GM23248 (cell line): ENCODE measurements at regions not wholly inside any gene's neighbourhood (a gene's known extent, or its start where the extent isn't known, plus 50 kb on each side); places are given as distances from the start of the nearest gene placed in this dataset.

Source experiments
- DNase-seq: peaks from one replicate; pipeline ENCODE4 v3.0.0-alpha.2; 2015
- H2AFZ ChIP-seq: fragments of 200-600 bp; sonication (generic); 2 replicates; pipeline ENCODE4 v1.6.1; 2016; ENCODE audit warnings: antibody characterized with exemption
- H3F3A ChIP-seq: fragments of 200-600 bp; sonication (generic); 2 replicates; pipeline ENCODE4 v1.6.1; 2016; ENCODE audit warnings: mild to moderate bottlenecking, antibody characterized with exemption, mixed run types; ENCODE audit not compliant: insufficient read depth
- H3K27ac ChIP-seq: fragments of 200-600 bp; sonication (generic); 2 replicates; pipeline ENCODE4 v1.5.1; 2016; ENCODE audit warnings: mild to moderate bottlenecking
- H3K27me3 ChIP-seq: fragments of 200-600 bp; sonication (generic); replicated peaks from 2 replicates; pipeline ENCODE4 v1.6.1; 2016; ENCODE audit warnings: mild to moderate bottlenecking; ENCODE audit not compliant: insufficient read depth
- H3K36me3 ChIP-seq: fragments of 200-600 bp; sonication (generic); 2 replicates; pipeline ENCODE4 v1.6.1; 2016; ENCODE audit warnings: low read depth, mild to moderate bottlenecking
- H3K4me1 ChIP-seq: fragments of 200-600 bp; sonication (generic); 2 replicates; pipeline ENCODE4 v1.6.1; 2016; ENCODE audit warnings: mild to moderate bottlenecking; ENCODE audit not compliant: insufficient read depth
- H3K4me2 ChIP-seq: fragments of 200-600 bp; sonication (generic); one replicate; pipeline ENCODE4 v1.6.1; 2016; ENCODE audit warnings: mild to moderate bottlenecking; ENCODE audit not compliant: unreplicated experiment
- H3K4me3 ChIP-seq: fragments of 200-600 bp; sonication (generic); 2 replicates; pipeline ENCODE4 v1.5.1; 2016; ENCODE audit warnings: mild to moderate bottlenecking
- H3K79me2 ChIP-seq: fragments of 200-600 bp; sonication (generic); 2 replicates; pipeline ENCODE4 v1.6.1; 2016; ENCODE audit warnings: mild to moderate bottlenecking; ENCODE audit not compliant: insufficient read depth
- H3K9ac ChIP-seq: fragments of 200-600 bp; sonication (generic); 2 replicates; pipeline ENCODE4 v1.6.1; 2016; ENCODE audit warnings: mild to moderate bottlenecking
- H3K9me2 ChIP-seq: fragments of 200-600 bp; sonication (generic); 2 replicates; pipeline ENCODE4 v1.6.1; 2016; ENCODE audit warnings: mixed run types, mild to moderate bottlenecking, moderate library complexity; ENCODE audit not compliant: insufficient read depth
- H3K9me3 ChIP-seq: fragments of 200-600 bp; sonication (generic); one replicate; pipeline ENCODE4 v1.6.1; 2017; ENCODE audit warnings: low read depth
- H4K20me1 ChIP-seq: fragments of 200-600 bp; sonication (generic); 2 replicates; pipeline ENCODE4 v1.6.0; 2016; ENCODE audit not compliant: insufficient read depth
- EZH2 ChIP-seq: fragments of 200-600 bp; sonication (generic); IDR thresholded peaks from 2 replicates; pipeline ENCODE4 v1.6.1; 2018; ENCODE audit warnings: antibody characterized with exemption, mild to moderate bottlenecking; ENCODE audit not compliant: insufficient read depth, poor library complexity, severe bottlenecking
- EZH2phosphoT487 ChIP-seq: fragments of 200-600 bp; sonication (generic); IDR thresholded peaks from 2 replicates; pipeline ENCODE4 v1.6.1; 2018; ENCODE audit warnings: antibody characterized with exemption, moderate library complexity, mild to moderate bottlenecking, low read depth; ENCODE audit not compliant: insufficient read depth
- WGBS, 2 experiments: methylation state at CpG; one replicate each; pipeline ENCODE4 v1.1.6; 2015 to 2017; ENCODE audit warnings: low lambda C conversion rate in 2 of 2, low coverage in 1 of 2; ENCODE audit errors: missing lambda C conversion rate in 2 of 2; 5-methylcytosine and 5-hydroxymethylcytosine counted together
- in situ Hi-C: fragments of 300-500 bp; cut with MboI; formaldehyde crosslinking; loops from 2 replicates; pipeline ENCODE4 v1.15.0; 2020

DNA sequence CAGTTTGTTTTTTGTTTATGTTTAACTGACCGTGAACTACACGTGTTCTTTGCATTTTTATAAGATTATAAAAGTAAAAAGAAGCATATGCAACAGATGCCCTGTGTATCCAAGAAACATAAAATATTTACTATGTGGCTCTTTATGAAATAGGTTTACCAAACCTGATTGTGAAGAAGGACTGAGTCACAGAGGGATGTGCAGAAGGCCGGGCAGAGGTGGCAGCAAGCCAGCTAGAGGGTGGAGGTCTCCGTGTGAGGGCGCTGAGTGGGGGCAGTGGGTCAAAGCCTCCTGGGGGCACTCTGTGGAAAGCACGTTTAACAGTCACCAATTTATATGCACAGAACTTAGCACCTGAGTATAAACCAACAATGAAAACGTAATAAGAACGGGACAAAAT, 97.2 kb downstream of the TMEM18 start:
- H3K4me2 ChIP-seq, result no peak overlapping the region
- no peak for DNase-seq
- H3F3A ChIP-seq, result no peaks in the 10 kb centered on the region
- TF ChIP-seq EZH2, result no peak
- TF ChIP-seq EZH2phosphoT487, result no peak
- in situ Hi-C loops, result no loop called here
- H3K27me3 ChIP-seq, result no peaks in the 10 kb centered on the region
- WGBS, 2 experiments, result 35 to 45% methylated on average over 8 of the region's 8 CpGs
- H3K79me2 ChIP-seq, result no peaks in the 10 kb centered on the region
- H3K9me2 ChIP-seq, result no peaks in the 10 kb centered on the region
- no peak overlapping the region for H3K4me3 ChIP-seq
- H2AFZ ChIP-seq, result no peak overlapping the region
- no peaks in the 10 kb centered on the region for H4K20me1 ChIP-seq
- no peaks in the 10 kb centered on the region for H3K36me3 ChIP-seq
- no peak overlapping the region for H3K27ac ChIP-seq
- no peaks in the 10 kb centered on the region for H3K4me1 ChIP-seq
- H3K9me3 ChIP-seq, result no peaks in the 10 kb centered on the region
- no peak overlapping the region for H3K9ac ChIP-seq

DNA sequence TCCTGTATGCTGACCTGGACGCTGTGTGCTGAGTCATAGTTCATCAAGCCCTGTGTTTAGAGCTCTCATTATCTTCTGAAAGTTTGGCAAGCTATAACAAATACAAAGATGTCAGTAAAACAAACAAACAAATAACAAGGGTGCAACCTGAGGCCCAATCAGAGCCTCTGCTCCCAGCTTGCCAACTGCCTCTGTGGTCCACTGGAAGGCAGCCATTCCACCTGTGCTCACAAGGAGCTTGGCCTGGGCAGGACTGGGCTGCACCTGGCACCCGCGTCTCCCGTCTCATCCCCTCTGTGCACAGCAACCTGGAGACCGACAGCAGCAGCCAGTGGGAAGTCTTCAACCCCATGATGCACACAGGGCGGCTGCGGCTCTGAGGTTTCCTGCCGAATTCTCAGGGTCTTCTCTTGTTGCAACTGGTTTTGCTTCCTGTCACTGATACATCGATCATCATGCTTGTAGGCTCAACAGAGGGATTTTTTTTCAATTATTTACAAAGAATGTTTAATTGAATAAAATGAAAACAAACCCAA, 97.8 kb downstream of the TMEM18 start:
- Histone ChIP-seq H3K27ac (no peak overlapping the region), H4K20me1 (no peaks in the 10 kb centered on the region), H3K27me3 (no peaks in the 10 kb centered on the region), H3K4me1 (no peaks in the 10 kb centered on the region), H3K79me2 (no peaks in the 10 kb centered on the region), H3F3A (no peaks in the 10 kb centered on the region), H3K4me3 (no peak overlapping the region), H2AFZ (no peak overlapping the region), H3K9ac (no peak overlapping the region), H3K9me2 (no peaks in the 10 kb centered on the region), H3K9me3 (no peaks in the 10 kb centered on the region), H3K36me3 (no peaks in the 10 kb centered on the region), H3K4me2 (no peak overlapping the region)
- WGBS, 2 experiments, result 73 to 76% methylated on average over 9 of the region's 9 CpGs
- DNase-seq, result no peak
- in situ Hi-C loops, result no loop called here
- TF ChIP-seq EZH2 (no peak), EZH2phosphoT487 (no peak)

DNA sequence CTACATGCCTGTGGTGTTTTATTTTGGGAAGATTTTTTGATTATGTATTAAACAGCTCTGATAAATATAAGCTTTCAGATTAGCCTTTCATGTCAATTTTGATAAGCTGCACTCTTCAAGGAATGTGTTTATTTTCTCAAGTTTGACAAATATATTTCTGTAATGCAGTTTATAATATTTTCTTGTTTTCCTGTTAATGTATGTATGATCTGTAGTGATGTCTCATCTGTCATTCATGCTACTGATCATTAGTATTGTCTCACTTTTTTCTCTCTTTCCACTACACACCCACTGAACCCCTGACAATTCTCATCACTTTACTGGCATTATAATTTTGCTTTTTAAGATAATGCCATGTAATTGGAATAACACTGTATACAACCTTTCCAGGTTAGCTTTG, 100.9 kb downstream of the TMEM18 start:
- Histone ChIP-seq H4K20me1 (no peaks in the 10 kb centered on the region), H3K4me3 (no peak overlapping the region), H3F3A (no peaks in the 10 kb centered on the region), H3K4me2 (no peak overlapping the region), H3K9me2 (no peaks in the 10 kb centered on the region), H3K4me1 (no peaks in the 10 kb centered on the region), H3K79me2 (no peaks in the 10 kb centered on the region), H2AFZ (no peak overlapping the region), H3K36me3 (no peaks in the 10 kb centered on the region), H3K27ac (no peak overlapping the region), H3K27me3 (no peaks in the 10 kb centered on the region), H3K9ac (no peak overlapping the region), H3K9me3 (no peaks in the 10 kb centered on the region)
- no peak for DNase-seq
- in situ Hi-C loops, result no loop called here
- no peak for TF ChIP-seq EZH2phosphoT487
- TF ChIP-seq EZH2, result no peak

DNA sequence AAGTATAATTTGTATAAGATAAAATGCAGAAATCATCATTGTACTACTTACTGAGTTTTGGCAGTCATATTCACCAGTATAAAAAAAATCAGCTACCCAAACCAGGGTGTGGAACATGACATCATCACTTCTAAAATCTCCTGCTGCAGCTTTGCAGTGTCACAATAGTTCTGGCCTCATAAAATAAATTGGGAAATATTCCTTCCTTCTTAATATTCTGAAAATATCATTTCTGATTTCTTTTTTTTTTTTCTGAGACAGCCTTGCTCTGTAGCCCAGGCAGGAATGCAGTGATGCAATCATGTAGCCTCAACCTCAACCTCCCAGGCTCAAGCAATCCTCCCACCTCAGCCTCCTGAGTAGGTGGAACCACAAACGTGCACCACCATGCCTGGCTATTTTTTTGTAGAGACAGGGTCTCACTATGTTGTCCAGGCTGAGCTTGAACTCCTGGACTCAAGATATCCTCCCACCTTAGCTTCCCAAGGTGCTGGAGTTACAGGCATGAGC, 101.4 kb downstream of the TMEM18 start:
- Histone ChIP-seq H3K9me2 (no peaks in the 10 kb centered on the region), H4K20me1 (no peaks in the 10 kb centered on the region), H3K79me2 (no peaks in the 10 kb centered on the region), H3K27ac (no peak overlapping the region), H3F3A (no peaks in the 10 kb centered on the region), H3K27me3 (no peaks in the 10 kb centered on the region), H3K4me2 (no peak overlapping the region), H3K9me3 (no peaks in the 10 kb centered on the region), H3K36me3 (no peaks in the 10 kb centered on the region), H3K4me1 (no peaks in the 10 kb centered on the region), H3K9ac (no peak overlapping the region), H2AFZ (no peak overlapping the region), H3K4me3 (no peak overlapping the region)
- 0% methylated on average over 1 of the region's 1 CpG for WGBS, 2 experiments
- no peak for DNase-seq
- in situ Hi-C loops, result no loop called here
- no peak for TF ChIP-seq EZH2phosphoT487
- TF ChIP-seq EZH2, result no peak
